Hepatocyte (in vitro differentiated cells): ENCODE measurements at regions not wholly inside any gene's neighbourhood (a gene's known extent, or its start where the extent isn't known, plus 50 kb on each side); places are given as distances from the start of the nearest gene placed in this dataset.

Experiments
- DNase-seq: peaks from one replicate; pipeline ENCODE4 v3.0.0-alpha.2; 2016; ENCODE audit warnings: low spot score
- H2AFZ ChIP-seq: fragments of 200-600 bp; sonication (generic); 2 replicates; pipeline ENCODE4 v1.6.0; 2016; ENCODE audit warnings: antibody characterized with exemption, mild to moderate bottlenecking
- H3K27ac ChIP-seq: fragments of 200-600 bp; sonication (generic); 2 replicates; pipeline ENCODE4 v1.5.1; 2016; ENCODE audit warnings: mild to moderate bottlenecking
- H3K27me3 ChIP-seq: fragments of 200-600 bp; sonication (generic); 2 replicates; pipeline ENCODE4 v1.6.1; 2016
- H3K36me3 ChIP-seq: fragments of 200-600 bp; sonication (generic); replicated peaks from 2 replicates; pipeline ENCODE4 v1.5.1; 2016; ENCODE audit warnings: low read depth; ENCODE audit not compliant: insufficient read depth
- H3K4me1 ChIP-seq: fragments of 200-600 bp; sonication (generic); 2 replicates; pipeline ENCODE4 v1.5.1; 2016; ENCODE audit warnings: mild to moderate bottlenecking, moderate library complexity; ENCODE audit not compliant: insufficient read depth
- H3K4me2 ChIP-seq: fragments of 200-600 bp; sonication (generic); 2 replicates; pipeline ENCODE4 v1.6.0; 2016
- H3K4me3 ChIP-seq: fragments of 200-600 bp; sonication (generic); 2 replicates; pipeline ENCODE4 v1.5.1; 2016; ENCODE audit warnings: mild to moderate bottlenecking
- H3K79me2 ChIP-seq: fragments of 200-600 bp; sonication (generic); 2 replicates; pipeline ENCODE4 v1.6.0; 2017; ENCODE audit warnings: mild to moderate bottlenecking
- H3K9me2 ChIP-seq: fragments of 200-600 bp; sonication (generic); replicated peaks from 2 replicates; pipeline ENCODE4 v1.6.0; 2017; ENCODE audit warnings: mild to moderate bottlenecking; ENCODE audit not compliant: insufficient read depth
- H3K9me3 ChIP-seq: fragments of 200-600 bp; sonication (generic); 2 replicates; pipeline ENCODE4 v1.5.1; 2016; ENCODE audit warnings: low read depth, mild to moderate bottlenecking
- H4K20me1 ChIP-seq: fragments of 200-600 bp; sonication (generic); 2 replicates; pipeline ENCODE4 v1.6.0; 2016; ENCODE audit warnings: mild to moderate bottlenecking; ENCODE audit not compliant: insufficient read depth, poor library complexity, severe bottlenecking
- CTCF ChIP-seq: fragments of 200-600 bp; sonication (generic); IDR thresholded peaks from 2 replicates; pipeline ENCODE4 v1.5.1; 2016; ENCODE audit warnings: antibody characterized with exemption, mild to moderate bottlenecking; ENCODE audit not compliant: poor library complexity
- EZH2 ChIP-seq: fragments of 200-600 bp; sonication (generic); IDR thresholded peaks from 2 replicates; pipeline ENCODE4 v1.6.1; 2016; ENCODE audit warnings: antibody characterized with exemption, mild to moderate bottlenecking, borderline replicate concordance
- EZH2phosphoT487 ChIP-seq: fragments of 200-600 bp; sonication (generic); IDR thresholded peaks from one replicate; pipeline ENCODE4 v1.6.1; 2018; ENCODE audit warnings: antibody characterized with exemption, mild to moderate bottlenecking, low read depth, moderate library complexity; ENCODE audit not compliant: unreplicated experiment, severe bottlenecking
- WGBS: methylation state at CpG from one replicate; pipeline ENCODE4 v1.1.6; 2016; ENCODE audit warnings: low lambda C conversion rate; ENCODE audit errors: missing lambda C conversion rate; 5-methylcytosine and 5-hydroxymethylcytosine counted together

GRCh38 chr5:124602925-124603650 lies 143.4 kb downstream of the ZNF608 start:
- Histone ChIP-seq H3K4me3 (no peak overlapping the region), H3K36me3 (no peaks in the 10 kb centered on the region), H3K27me3 (no peaks in the 10 kb centered on the region), H3K9me3 (no peaks in the 10 kb centered on the region), H3K79me2 (no peaks in the 10 kb centered on the region), H3K4me2 (no peak overlapping the region), H3K9me2 (no peaks in the 10 kb centered on the region), H2AFZ (no peak overlapping the region), H3K27ac (no peak overlapping the region), H3K4me1 (peaks cover 15% of the 10 kb centered on the region), H4K20me1 (no peaks in the 10 kb centered on the region)
- TF ChIP-seq EZH2 (no peak), CTCF (no peak), EZH2phosphoT487 (no peak)
- 95% methylated on average over 1 of the region's 1 CpG for WGBS
- DNase-seq, result no peak

GRCh38 chr5:124599028-124599973 lies 147.1 kb downstream of the ZNF608 start:
- Histone ChIP-seq H3K4me3 (no peak overlapping the region), H3K4me2 (peak overlapping the region; percentile 6), H3K27ac (peak overlapping the region; percentile 20), H3K79me2 (no peaks in the 10 kb centered on the region), H2AFZ (no peak overlapping the region), H4K20me1 (no peaks in the 10 kb centered on the region), H3K36me3 (no peaks in the 10 kb centered on the region), H3K9me2 (no peaks in the 10 kb centered on the region), H3K9me3 (no peaks in the 10 kb centered on the region), H3K4me1 (peaks cover 21% of the 10 kb centered on the region), H3K27me3 (no peaks in the 10 kb centered on the region)
- DNase-seq, result peak; percentile 35
- WGBS, result 19% methylated on average over 10 of the region's 10 CpGs
- no peak for TF ChIP-seq CTCF
- no peak for TF ChIP-seq EZH2
- no peak for TF ChIP-seq EZH2phosphoT487

GRCh38 chr5:124596595-124597421 lies 149.6 kb downstream of the ZNF608 start:
- no peaks in the 10 kb centered on the region for H3K9me2 ChIP-seq
- H3K4me1 ChIP-seq, result peaks cover 21% of the 10 kb centered on the region
- H2AFZ ChIP-seq, result no peak overlapping the region
- no peak overlapping the region for H3K4me2 ChIP-seq
- no peaks in the 10 kb centered on the region for H4K20me1 ChIP-seq
- no peak overlapping the region for H3K4me3 ChIP-seq
- H3K27ac ChIP-seq, result no peak overlapping the region
- H3K9me3 ChIP-seq, result no peaks in the 10 kb centered on the region
- H3K79me2 ChIP-seq, result no peaks in the 10 kb centered on the region
- no peaks in the 10 kb centered on the region for H3K36me3 ChIP-seq
- TF ChIP-seq EZH2phosphoT487 (no peak), EZH2 (no peak), CTCF (no peak)
- peak; percentile 64 for DNase-seq
- WGBS, result 32% methylated on average over 5 of the region's 5 CpGs
- H3K27me3 ChIP-seq, result no peaks in the 10 kb centered on the region
